ENCODE measurements at regions not wholly inside any gene's neighbourhood (a gene's known extent, or its start where the extent isn't known, plus 50 kb on each side); places are given as distances from the start of the nearest gene placed in this dataset.
A peak's percentile ranks its signal among the peaks of the same experiment; 100 is the strongest.

GRCh38 chr1:87880098-87880760 lies 551.5 kb downstream of the LMO4 start:
- Histone ChIP-seq H3K9me3 (ENCODE audit: low read length) (no peaks in the 10 kb centered on the region), H3K27me3 (ENCODE audit: low read length) (no peaks in the 10 kb centered on the region), H3K9ac (ENCODE audit: low read length) (no peak overlapping the region), H3K27ac (ENCODE audit: low read length) (no peak overlapping the region), H4K20me1 (ENCODE audit: low read length) (no peaks in the 10 kb centered on the region), H2AFZ (ENCODE audit: low read length) (peak overlapping the region; percentile 40; the same call in 1 of the 2 replicates), H3K4me1 (ENCODE audit: insufficient read depth, low read length) (peaks cover 10% of the 10 kb centered on the region), H3K9me2 (replicated peaks; ENCODE audit: low read length) (no peaks in the 10 kb centered on the region), H3K36me3 (ENCODE audit: low read depth, low read length) (no peaks in the 10 kb centered on the region), H3F3A (ENCODE audit: low read length, unreplicated experiment) (no peaks in the 10 kb centered on the region), H3K4me2 (ENCODE audit: low read length) (0 out of 2 replicates have a peak overlapping the region, but pooled peaks have one; percentile 1), H3K4me3 (ENCODE audit: low read length) (no peak overlapping the region), H3K79me2 (ENCODE audit: low read length) (no peaks in the 10 kb centered on the region)
- CTCF ChIA-PET, result interaction anchor here (0.7 kb wide), 2 partner anchors 11 to 175 kb away, joined by 4 to 6 read pairs; no protein-coding TSS in a partner anchor
- no peak for TF ChIP-seq EZH2phosphoT487 (IDR thresholded peaks at IDR 0.05; ENCODE audit: borderline replicate concordance, low read length)
- no peak for TF ChIP-seq CTCF (conservative IDR thresholded peaks at IDR 0.05; ENCODE audit: low read depth, low read length)
- no peak for TF ChIP-seq EZH2 (IDR thresholded peaks at IDR 0.05; ENCODE audit: low read length, unreplicated experiment)
- DNase-seq, result no peak
- BruUV-seq (replicated peaks), result no TSS peak
- POLR2A ChIA-PET (ENCODE audit: unreplicated experiment), result interaction anchor here (0.6 to 0.7 kb wide), 2 partner anchors 667 to 855 kb away, joined by 10 to 11 read pairs; no protein-coding TSS in a partner anchor
- ATAC-seq, result no peak
- intact Hi-C loops (cut with micrococcal nuclease), result no loop called here

DNA sequence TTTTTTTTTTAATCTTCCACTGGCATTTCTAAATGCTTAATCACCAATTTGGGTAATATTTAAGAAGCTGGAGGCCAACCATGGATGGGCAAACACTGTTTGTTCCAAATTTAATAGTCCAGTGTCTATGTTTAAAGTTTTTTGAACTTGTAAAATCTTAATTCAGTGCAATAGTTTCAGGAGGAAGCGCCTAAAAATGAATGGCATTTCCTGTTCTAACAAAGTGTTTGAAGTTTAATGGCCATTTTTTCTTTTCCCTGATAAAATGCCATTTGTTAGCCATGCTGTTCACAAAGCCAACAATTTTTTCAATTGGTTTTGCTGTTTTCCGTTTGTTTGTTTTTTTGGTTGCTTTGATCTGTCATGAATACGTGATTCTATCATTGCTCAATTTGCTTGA lies 552.1 kb downstream of the LMO4 start:
- Histone ChIP-seq H3K27me3 (ENCODE audit: low read length) (no peaks in the 10 kb centered on the region), H3K27ac (ENCODE audit: low read length) (no peak overlapping the region), H3K36me3 (ENCODE audit: low read depth, low read length) (no peaks in the 10 kb centered on the region), H4K20me1 (ENCODE audit: low read length) (no peaks in the 10 kb centered on the region), H3K9ac (ENCODE audit: low read length) (no peak overlapping the region), H2AFZ (ENCODE audit: low read length) (peak overlapping the region; percentile 40; the same call in 1 of the 2 replicates), H3F3A (ENCODE audit: low read length, unreplicated experiment) (no peaks in the 10 kb centered on the region), H3K9me2 (replicated peaks; ENCODE audit: low read length) (no peaks in the 10 kb centered on the region), H3K4me1 (ENCODE audit: insufficient read depth, low read length) (peaks cover 10% of the 10 kb centered on the region), H3K4me2 (ENCODE audit: low read length) (0 out of 2 replicates have a peak overlapping the region, but pooled peaks have one; percentile 1), H3K9me3 (ENCODE audit: low read length) (no peaks in the 10 kb centered on the region), H3K4me3 (ENCODE audit: low read length) (no peak overlapping the region), H3K79me2 (ENCODE audit: low read length) (no peaks in the 10 kb centered on the region)
- ATAC-seq (peak; percentile 54), DNase-seq (peak; percentile 45)
- CTCF ChIA-PET, result interaction anchor here (0.7 kb wide), 2 partner anchors 11 to 175 kb away, joined by 4 to 6 read pairs; no protein-coding TSS in a partner anchor
- no peak for TF ChIP-seq EZH2 (IDR thresholded peaks at IDR 0.05; ENCODE audit: low read length, unreplicated experiment)
- TF ChIP-seq EZH2phosphoT487 (IDR thresholded peaks at IDR 0.05; ENCODE audit: borderline replicate concordance, low read length), result no peak
- TF ChIP-seq CTCF (conservative IDR thresholded peaks at IDR 0.05; ENCODE audit: low read depth, low read length), result no peak
- no TSS peak for BruUV-seq (replicated peaks)
- intact Hi-C loops (cut with micrococcal nuclease), result no loop called here
- POLR2A ChIA-PET (ENCODE audit: unreplicated experiment), result interaction anchor here (0.6 to 0.7 kb wide), 2 partner anchors 668 to 856 kb away, joined by 10 to 11 read pairs; no protein-coding TSS in a partner anchor

DNA sequence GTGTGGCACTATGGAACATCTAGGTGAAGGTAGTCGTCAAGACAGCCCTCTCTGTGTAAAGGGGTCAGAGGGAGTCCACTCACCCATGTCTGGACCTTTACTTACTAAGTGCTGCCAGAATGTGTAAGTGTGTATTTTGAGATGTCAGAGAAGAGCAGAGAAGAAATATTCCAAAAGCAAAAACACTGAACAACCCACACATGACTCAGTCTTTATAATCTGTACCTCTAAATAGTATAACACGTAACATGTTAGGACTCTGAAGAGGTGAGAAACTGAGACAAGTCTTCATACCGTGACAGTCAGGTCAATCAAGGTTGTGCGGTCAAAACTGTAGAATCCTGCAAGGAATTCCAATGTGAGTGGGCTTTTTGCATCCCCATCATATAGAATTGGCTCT lies 555.2 kb downstream of the LMO4 start:
- no peaks in the 10 kb centered on the region for H3K36me3 ChIP-seq (ENCODE audit: low read depth, low read length)
- H3K4me2 ChIP-seq (ENCODE audit: low read length), result no peak overlapping the region
- H3K9ac ChIP-seq (ENCODE audit: low read length), result no peak overlapping the region
- BruUV-seq (replicated peaks), result no TSS peak
- CTCF ChIA-PET, result no interaction called here
- H4K20me1 ChIP-seq (ENCODE audit: low read length), result no peaks in the 10 kb centered on the region
- no peaks in the 10 kb centered on the region for H3K9me2 ChIP-seq (replicated peaks; ENCODE audit: low read length)
- no peaks in the 10 kb centered on the region for H3K9me3 ChIP-seq (ENCODE audit: low read length)
- no peaks in the 10 kb centered on the region for H3K79me2 ChIP-seq (ENCODE audit: low read length)
- H2AFZ ChIP-seq (ENCODE audit: low read length), result no peak overlapping the region
- intact Hi-C loops (cut with micrococcal nuclease), result no loop called here
- H3K4me1 ChIP-seq (ENCODE audit: insufficient read depth, low read length), result peaks cover 26% of the 10 kb centered on the region
- no peaks in the 10 kb centered on the region for H3K27me3 ChIP-seq (ENCODE audit: low read length)
- no peaks in the 10 kb centered on the region for H3F3A ChIP-seq (ENCODE audit: low read length, unreplicated experiment)
- POLR2A ChIA-PET (ENCODE audit: unreplicated experiment), result interaction anchor here (0.6 kb wide), 1 partner anchor 766 kb away, joined by 3 read pairs; no protein-coding TSS in a partner anchor
- TF ChIP-seq EZH2 (IDR thresholded peaks at IDR 0.05; ENCODE audit: low read length, unreplicated experiment) (no peak), EZH2phosphoT487 (IDR thresholded peaks at IDR 0.05; ENCODE audit: borderline replicate concordance, low read length) (no peak), CTCF (conservative IDR thresholded peaks at IDR 0.05; ENCODE audit: low read depth, low read length) (no peak)
- DNase-seq (no peak), ATAC-seq (no peak)
- no peak overlapping the region for H3K4me3 ChIP-seq (ENCODE audit: low read length)
- no peak overlapping the region for H3K27ac ChIP-seq (ENCODE audit: low read length)

Measured in PC-3 (cell line).